ENCODE measurements at regions not wholly inside any gene's neighbourhood (a gene's known extent, or its start where the extent isn't known, plus 50 kb on each side); places are given as distances from the start of the nearest gene placed in this dataset.

- no peak overlapping the region for H2AFZ ChIP-seq (ENCODE audit: low read depth, low read length)
- no peaks in the 10 kb centered on the region for H3K79me2 ChIP-seq (replicated peaks; ENCODE audit: insufficient read depth, low read length)
- TF ChIP-seq TAF1 (IDR thresholded peaks at IDR 0.05; ENCODE audit: low read depth) (no peak), CTCF (IDR thresholded peaks at IDR 0.05; ENCODE audit: poor library complexity, severe bottlenecking) (no peak), MXI1 (conservative IDR thresholded peaks at IDR 0.05; ENCODE audit: poor library complexity, severe bottlenecking) (no peak), POLR2AphosphoS5 (IDR thresholded peaks at IDR 0.05) (no peak)
- H3K9me3 ChIP-seq (ENCODE audit: low read length): no peaks in the 10 kb centered on the region
- no peaks in the 10 kb centered on the region for H3F3A ChIP-seq (ENCODE audit: insufficient read depth, low read length, poor library complexity, severe bottlenecking)
- no peak overlapping the region for H3K4me2 ChIP-seq (ENCODE audit: low read length)
- no peaks in the 10 kb centered on the region for H3K36me3 ChIP-seq (ENCODE audit: insufficient read depth, low read length)
- H3K27me3 ChIP-seq (ENCODE audit: insufficient read depth, low read depth, low read length): no peaks in the 10 kb centered on the region
- no peak overlapping the region for H3K4me3 ChIP-seq (ENCODE audit: low read length)
- no peak overlapping the region for H3K9ac ChIP-seq (ENCODE audit: low read length)
- no peak overlapping the region for H3K27ac ChIP-seq (ENCODE audit: low read length)
- no peaks in the 10 kb centered on the region for H3K9me2 ChIP-seq (ENCODE audit: insufficient read depth, low read length)
- H4K20me1 ChIP-seq (ENCODE audit: insufficient read depth): no peaks in the 10 kb centered on the region
Observed at GRCh38 chr6:51105357-51105756, 286.7 kb downstream of the TFAP2B start.

- H3F3A ChIP-seq (ENCODE audit: insufficient read depth, low read length, poor library complexity, severe bottlenecking): no peaks in the 10 kb centered on the region
Observed at GRCh38 chr6:51107769-51108203, 289.1 kb downstream of the TFAP2B start.

More at GRCh38 chr6:51107769-51108203, 289.1 kb downstream of the TFAP2B start:
- H3K36me3 ChIP-seq (ENCODE audit: insufficient read depth, low read length): no peaks in the 10 kb centered on the region
- no peaks in the 10 kb centered on the region for H3K9me2 ChIP-seq (ENCODE audit: insufficient read depth, low read length)
- H2AFZ ChIP-seq (ENCODE audit: low read depth, low read length): no peak overlapping the region
- no peaks in the 10 kb centered on the region for H3K9me3 ChIP-seq (ENCODE audit: low read length)
- H3K27me3 ChIP-seq (ENCODE audit: insufficient read depth, low read depth, low read length): no peaks in the 10 kb centered on the region
- H3K4me2 ChIP-seq (ENCODE audit: low read length): no peak overlapping the region
- TF ChIP-seq MXI1 (conservative IDR thresholded peaks at IDR 0.05; ENCODE audit: poor library complexity, severe bottlenecking) (no peak), EP300 (conservative IDR thresholded peaks at IDR 0.05; ENCODE audit: poor library complexity, severe bottlenecking) (no peak), POLR2AphosphoS5 (IDR thresholded peaks at IDR 0.05) (no peak), RAD21 (conservative IDR thresholded peaks at IDR 0.05) (no peak), TAF1 (IDR thresholded peaks at IDR 0.05; ENCODE audit: low read depth) (no peak), SMC3 (conservative IDR thresholded peaks at IDR 0.05; ENCODE audit: poor library complexity) (no peak), EZH2 (IDR thresholded peaks at IDR 0.05; ENCODE audit: borderline replicate concordance, insufficient read depth, low read length, poor library complexity, severe bottlenecking) (no peak), CTCF (IDR thresholded peaks at IDR 0.05; ENCODE audit: poor library complexity, severe bottlenecking) (no peak), REST (IDR thresholded peaks at IDR 0.05; ENCODE audit: borderline replicate concordance) (no peak)
- H3K4me3 ChIP-seq (ENCODE audit: low read length): no peak overlapping the region
- H3K9ac ChIP-seq (ENCODE audit: low read length): no peak overlapping the region
- no peak overlapping the region for H3K27ac ChIP-seq (ENCODE audit: low read length)
- no peaks in the 10 kb centered on the region for H4K20me1 ChIP-seq (ENCODE audit: insufficient read depth)
- no peaks in the 10 kb centered on the region for H3K79me2 ChIP-seq (replicated peaks; ENCODE audit: insufficient read depth, low read length)

All from neural cell (in vitro differentiated cells).